ENCODE measurements at regions not wholly inside any gene's neighbourhood (a gene's known extent, or its start where the extent isn't known, plus 50 kb on each side); places are given as distances from the start of the nearest gene placed in this dataset.
"Not testable (repeated sequence)": the region's sequence is repeated elsewhere in the genome, so short reads cannot be mapped to it uniquely, and the experiment has no call there.

- no peak for TF ChIP-seq ZNF462 (CRISPR knock-in tag; IDR thresholded peaks at IDR 0.05)
- TF ChIP-seq EZH2 (IDR thresholded peaks at IDR 0.05; ENCODE audit: low read depth, unreplicated experiment), result no peak
- TF ChIP-seq CREB1 (CRISPR knock-in tag; IDR thresholded peaks at IDR 0.05; ENCODE audit: low read depth), result no peak
- no peak for TF ChIP-seq ETS1 (IDR thresholded peaks at IDR 0.05)
- TF ChIP-seq POLR2AphosphoS5 (IDR thresholded peaks at IDR 0.05; ENCODE audit: low read depth), result no peak
These were observed 136.6 kb downstream of the PXDC1 start (continued) for GRCh38 chr6:3614918-3615317.

- not testable (repeated sequence) for H3K4me3 ChIP-seq; H3K4me2 ChIP-seq; H3K79me2 ChIP-seq (replicated peaks; ENCODE audit: insufficient read depth); H3K4me1 ChIP-seq (ENCODE audit: insufficient read depth); ATAC-seq; H3K27ac Mint-ChIP-seq; H3K4me1 Mint-ChIP-seq; H3F3A ChIP-seq (replicated peaks; ENCODE audit: low read depth); H3K36me3 Mint-ChIP-seq (ENCODE audit: low read depth); H3K27ac ChIP-seq (ENCODE audit: low read depth); H3K36me3 ChIP-seq (ENCODE audit: insufficient read depth); H4K20me1 ChIP-seq (replicated peaks; ENCODE audit: insufficient read depth); H3K27me3 ChIP-seq (ENCODE audit: insufficient read depth); H2AFZ ChIP-seq; H3K27me3 Mint-ChIP-seq (ENCODE audit: insufficient read depth, low read depth, poor library complexity); H3K4me3 Mint-ChIP-seq; H3K9me3 Mint-ChIP-seq; DNase-seq (ENCODE audit: low spot score); H3K9me2 ChIP-seq (ENCODE audit: insufficient read depth)
These were observed 137.9 kb downstream of the PXDC1 start for GRCh38 chr6:3613565-3613964.
